ENCODE measurements at regions not wholly inside any gene's neighbourhood (a gene's known extent, or its start where the extent isn't known, plus 50 kb on each side); places are given as distances from the start of the nearest gene placed in this dataset.

DNA sequence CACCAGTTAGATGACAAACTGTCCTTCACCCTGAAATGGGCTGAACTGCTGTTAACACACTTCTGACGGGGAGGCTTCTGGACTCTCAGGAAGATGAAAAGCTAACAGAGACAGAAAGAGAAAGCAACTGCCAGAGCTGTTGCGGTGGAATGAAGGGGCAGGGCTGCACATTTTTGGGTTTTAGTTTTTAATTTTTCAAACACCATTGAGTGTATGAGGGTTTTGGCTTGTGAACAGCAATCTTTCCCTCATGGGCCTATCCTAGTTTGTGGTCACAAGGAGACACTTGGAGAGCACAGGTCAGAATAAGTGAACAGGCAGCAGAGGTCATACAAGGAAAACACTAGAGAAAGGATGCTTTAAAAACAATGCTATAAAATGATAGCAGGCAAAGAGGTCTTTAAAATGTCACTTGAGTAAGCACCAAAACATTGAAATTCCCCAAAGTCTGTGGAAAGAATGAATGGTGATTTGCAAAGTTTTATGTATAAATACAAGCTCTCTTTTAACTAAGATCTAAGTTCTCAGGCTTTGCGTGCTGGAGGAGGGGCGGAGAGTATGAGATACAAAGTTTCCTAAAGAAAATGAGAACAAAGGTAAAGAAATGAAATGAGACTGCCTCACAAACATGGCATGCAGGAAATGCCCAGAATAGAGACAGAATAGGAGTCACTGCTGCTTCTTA lies 101.4 kb upstream of the GLI3 start:
- ChIA-PET POLR2A (no interaction called here), CTCF (no interaction called here)
- Histone ChIP-seq H3K27ac (ENCODE audit: low read depth in 2 of 2, low read length in 1 of 2) (no peak overlapping the region), H3K9me2 (no peaks in the 10 kb centered on the region), H3K27me3 (ENCODE audit: insufficient read depth) (peaks cover 22% of the 10 kb centered on the region; the same call in 1 of the 2 replicates), H4K20me1 (ENCODE audit: insufficient read depth) (no peaks in the 10 kb centered on the region), H3K4me1 (ENCODE audit: control insufficient read depth in 1 of 2, insufficient read depth in 2 of 2, low read depth in 1 of 2, low read length in 1 of 2) (no peaks in the 10 kb centered on the region), H3K36me3 (replicated peaks in 1 of 2; ENCODE audit: control insufficient read depth in 1 of 2, insufficient read depth in 2 of 2, low read length in 1 of 2) (no peaks in the 10 kb centered on the region), H2AFZ (ENCODE audit: low read depth) (no peak overlapping the region), H3K9ac (no peak overlapping the region), H3K9me3 (no peaks in the 10 kb centered on the region), H3K4me2 (no peak overlapping the region), H3K79me2 (ENCODE audit: insufficient read depth) (no peaks in the 10 kb centered on the region), H3F3A (replicated peaks; ENCODE audit: insufficient read depth) (no peaks in the 10 kb centered on the region), H3K4me3 (ENCODE audit: low read depth in 2 of 2, low read length in 1 of 2) (no peak overlapping the region)
- TF ChIP-seq TCF12 (IDR thresholded peaks at IDR 0.05): no peak
- TF ChIP-seq RXRA (IDR thresholded peaks at IDR 0.05; ENCODE audit: borderline replicate concordance, low read depth): no peak
- no peak for TF ChIP-seq NFIC (IDR thresholded peaks at IDR 0.05; ENCODE audit: borderline replicate concordance)
- TF ChIP-seq SIN3A (IDR thresholded peaks at IDR 0.05; ENCODE audit: borderline replicate concordance, low read depth, low read length): no peak
- no peak for TF ChIP-seq MEF2A (IDR thresholded peaks at IDR 0.05; ENCODE audit: borderline replicate concordance, low read depth)
- TF ChIP-seq SMC3 (IDR thresholded peaks at IDR 0.05; ENCODE audit: low read depth, low read length): no peak
- TF ChIP-seq FOXJ3 (CRISPR knock-in tag; IDR thresholded peaks at IDR 0.05): no peak
- no peak for TF ChIP-seq POLR2AphosphoS5 (IDR thresholded peaks at IDR 0.05; ENCODE audit: low read depth, low read length)
- TF ChIP-seq CHD2 (IDR thresholded peaks at IDR 0.05; ENCODE audit: low read length, partially characterized antibody): no peak
- TF ChIP-seq EP300 (IDR thresholded peaks at IDR 0.05; ENCODE audit: borderline replicate concordance in 1 of 2, low read depth in 1 of 2, low read length in 1 of 2): no peak
- TF ChIP-seq FOSL2 (IDR thresholded peaks at IDR 0.05; ENCODE audit: borderline replicate concordance, low read depth): no peak
- no peak for TF ChIP-seq JUND (IDR thresholded peaks at IDR 0.05)
- TF ChIP-seq, protein P1, sequence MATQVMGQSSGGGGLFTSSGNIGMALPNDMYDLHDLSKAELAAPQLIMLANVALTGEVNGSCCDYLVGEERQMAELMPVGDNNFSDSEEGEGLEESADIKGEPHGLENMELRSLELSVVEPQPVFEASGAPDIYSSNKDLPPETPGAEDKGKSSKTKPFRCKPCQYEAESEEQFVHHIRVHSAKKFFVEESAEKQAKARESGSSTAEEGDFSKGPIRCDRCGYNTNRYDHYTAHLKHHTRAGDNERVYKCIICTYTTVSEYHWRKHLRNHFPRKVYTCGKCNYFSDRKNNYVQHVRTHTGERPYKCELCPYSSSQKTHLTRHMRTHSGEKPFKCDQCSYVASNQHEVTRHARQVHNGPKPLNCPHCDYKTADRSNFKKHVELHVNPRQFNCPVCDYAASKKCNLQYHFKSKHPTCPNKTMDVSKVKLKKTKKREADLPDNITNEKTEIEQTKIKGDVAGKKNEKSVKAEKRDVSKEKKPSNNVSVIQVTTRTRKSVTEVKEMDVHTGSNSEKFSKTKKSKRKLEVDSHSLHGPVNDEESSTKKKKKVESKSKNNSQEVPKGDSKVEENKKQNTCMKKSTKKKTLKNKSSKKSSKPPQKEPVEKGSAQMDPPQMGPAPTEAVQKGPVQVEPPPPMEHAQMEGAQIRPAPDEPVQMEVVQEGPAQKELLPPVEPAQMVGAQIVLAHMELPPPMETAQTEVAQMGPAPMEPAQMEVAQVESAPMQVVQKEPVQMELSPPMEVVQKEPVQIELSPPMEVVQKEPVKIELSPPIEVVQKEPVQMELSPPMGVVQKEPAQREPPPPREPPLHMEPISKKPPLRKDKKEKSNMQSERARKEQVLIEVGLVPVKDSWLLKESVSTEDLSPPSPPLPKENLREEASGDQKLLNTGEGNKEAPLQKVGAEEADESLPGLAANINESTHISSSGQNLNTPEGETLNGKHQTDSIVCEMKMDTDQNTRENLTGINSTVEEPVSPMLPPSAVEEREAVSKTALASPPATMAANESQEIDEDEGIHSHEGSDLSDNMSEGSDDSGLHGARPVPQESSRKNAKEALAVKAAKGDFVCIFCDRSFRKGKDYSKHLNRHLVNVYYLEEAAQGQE (IDR thresholded peaks at IDR 0.05; ENCODE audit: low read depth, low read length): no peak
- no peak for TF ChIP-seq NRF1 (IDR thresholded peaks at IDR 0.05; ENCODE audit: low read depth, low read length)
- no peak for TF ChIP-seq MXI1 (IDR thresholded peaks at IDR 0.05; ENCODE audit: low read depth, low read length)
- TF ChIP-seq RCOR1 (IDR thresholded peaks at IDR 0.05; ENCODE audit: low read length): no peak
- WGBS (ENCODE audit: low lambda C conversion rate): 4% methylated on average over 4 of the region's 4 CpGs
- no peak for DNase-seq

Data from SK-N-SH (cell line).